HG02588 (cell line): ENCODE measurements at regions not wholly inside any gene's neighbourhood (a gene's known extent, or its start where the extent isn't known, plus 50 kb on each side); places are given as distances from the start of the nearest gene placed in this dataset.
"Not testable (repeated sequence)": the region's sequence is repeated elsewhere in the genome, so short reads cannot be mapped to it uniquely, and the experiment has no call there.

ENCODE experiments used
- ATAC-seq: cut with Tn5 transposase; IDR thresholded peaks from one replicate; pipeline ENCODE4 v1.9.1; 2021; ENCODE audit warnings: mild to moderate bottlenecking, moderate library complexity; ENCODE audit not compliant: unreplicated experiment

DNA sequence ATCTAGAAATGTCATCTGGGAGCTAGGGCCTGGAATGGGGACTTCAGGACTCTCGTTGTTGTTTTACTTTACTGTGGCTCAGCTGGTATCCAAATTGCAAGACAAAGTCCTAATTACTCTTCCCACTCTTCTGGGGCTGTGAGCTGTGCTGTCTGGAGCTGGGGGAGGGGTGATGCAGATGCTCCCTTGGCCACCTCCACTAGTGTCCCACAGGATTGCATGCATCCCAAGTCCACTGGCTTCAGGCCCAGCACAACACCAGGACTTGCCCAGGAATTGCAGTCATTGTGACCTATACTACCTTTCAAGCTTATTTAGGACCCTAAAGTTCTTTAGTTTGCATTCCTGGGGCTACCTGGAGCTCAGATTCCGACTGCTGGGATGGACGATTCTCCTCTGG is 366.1 kb upstream of the FAM47C start:
- ATAC-seq: no peak

DNA sequence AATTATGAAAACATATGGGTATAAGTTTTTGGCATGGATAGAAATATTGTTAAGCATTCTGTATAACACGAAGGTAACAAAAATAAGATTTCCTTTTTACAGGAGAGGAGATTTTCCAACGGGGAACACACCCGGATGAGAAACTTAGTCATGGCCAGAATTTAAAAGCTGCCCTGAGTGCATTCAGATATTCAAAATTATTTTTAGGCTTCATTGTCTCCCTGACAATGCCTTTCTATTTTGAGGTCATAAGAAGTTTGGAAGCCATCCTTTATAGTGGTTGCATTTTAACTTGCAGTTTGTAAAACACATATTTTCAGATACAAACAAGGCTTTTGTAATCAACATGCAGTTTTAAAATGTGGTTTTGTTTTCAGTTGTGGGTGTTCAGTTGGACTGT is 357.5 kb upstream of the FAM47C start:
- ATAC-seq: no peak

DNA sequence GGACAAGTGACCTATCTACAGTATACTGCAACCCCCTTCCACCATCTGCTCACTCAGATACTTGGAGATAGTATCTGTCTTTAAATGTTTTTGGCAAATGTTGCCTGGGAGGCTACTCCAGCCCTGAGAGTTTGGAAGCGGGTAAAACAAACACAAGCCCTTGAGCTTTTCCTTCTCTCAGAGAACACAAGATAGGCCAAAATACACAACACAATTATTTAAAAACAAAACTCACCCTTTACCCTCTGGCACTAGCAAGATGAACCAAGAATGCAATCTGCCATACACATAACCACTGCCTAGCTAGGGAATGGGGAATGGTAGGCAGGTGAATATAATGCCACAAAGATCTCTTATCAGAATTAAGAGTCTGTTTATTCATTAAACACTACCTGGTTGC is 324.7 kb upstream of the FAM47C start:
- ATAC-seq: no peak

DNA sequence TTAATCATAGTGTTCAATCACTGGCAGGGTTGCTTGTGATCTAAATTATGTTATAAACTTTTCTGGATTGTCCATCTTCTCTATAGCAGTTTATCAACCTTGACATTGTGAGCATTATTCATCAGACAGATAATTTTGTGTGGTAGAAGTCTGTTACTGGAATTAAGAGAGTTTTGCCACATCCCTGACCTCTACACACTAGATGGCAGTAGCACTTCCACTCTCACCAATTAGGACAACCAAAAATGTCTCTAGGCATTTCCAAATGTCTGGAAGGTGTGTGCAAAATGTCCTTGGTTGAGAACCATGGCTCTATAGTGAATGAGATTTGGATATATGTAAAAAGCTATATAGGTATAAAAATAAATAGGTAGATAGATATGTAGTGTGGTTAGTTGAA is 324.1 kb upstream of the FAM47C start:
- ATAC-seq: no peak

DNA sequence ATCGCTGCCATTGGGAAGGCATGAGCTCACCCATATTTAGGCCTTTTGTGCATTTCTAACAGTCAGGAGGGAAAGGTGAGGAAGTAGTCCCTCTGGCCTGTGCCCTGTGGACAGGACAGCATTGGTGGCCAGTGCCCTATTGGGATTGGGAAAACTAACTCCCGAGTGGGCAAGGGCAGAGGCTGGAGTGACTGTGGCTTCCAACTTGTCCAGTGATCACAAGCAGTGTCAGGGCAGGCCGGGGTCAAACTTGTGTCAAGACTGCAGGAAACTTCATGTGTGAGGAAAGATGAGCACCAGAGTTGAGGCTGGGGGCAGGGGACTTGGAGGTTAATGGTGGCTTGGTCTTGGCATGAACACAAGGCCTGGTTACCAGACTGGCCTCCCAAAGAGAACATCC is 286.2 kb upstream of the FAM47C start:
- ATAC-seq: no peak

DNA sequence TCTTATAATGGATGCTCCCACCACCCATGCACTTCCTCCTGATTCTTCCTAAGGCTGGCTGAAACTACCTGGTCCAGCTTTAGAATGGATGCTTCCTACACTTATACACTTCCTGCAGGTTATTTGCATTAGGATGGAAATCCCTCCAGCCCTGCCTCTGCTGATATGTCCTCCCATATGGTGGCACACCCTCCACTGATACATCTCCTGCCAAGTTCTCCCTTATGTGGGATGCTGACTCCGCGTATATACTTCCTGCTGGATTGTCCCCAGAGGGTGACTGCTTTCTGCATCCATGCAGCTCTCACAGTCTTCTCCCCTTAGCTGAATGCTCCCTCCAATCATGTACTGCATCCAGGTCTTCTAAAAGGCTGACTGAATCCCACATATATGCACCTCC is 254.6 kb upstream of the FAM47C start:
- no peak for ATAC-seq

DNA sequence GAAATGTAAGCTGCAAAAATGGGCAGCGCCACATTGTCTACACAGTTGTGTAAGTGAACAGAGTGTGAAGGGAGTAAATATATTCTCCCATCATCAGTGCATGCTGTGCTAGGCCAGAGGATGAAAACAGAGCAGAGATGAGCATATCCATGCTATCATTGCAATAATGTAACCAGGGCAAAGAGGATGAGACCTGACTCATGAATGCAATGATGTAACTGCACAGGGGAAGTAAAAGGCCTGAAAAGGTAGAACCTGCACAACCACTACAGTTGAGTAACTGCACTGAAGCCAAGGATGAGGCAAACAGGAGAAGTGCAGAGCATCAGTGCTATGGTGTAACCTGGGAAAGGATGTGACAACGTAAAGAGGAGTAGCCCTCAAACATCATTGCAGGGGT is 220.4 kb upstream of the FAM47C start:
- ATAC-seq: no peak

DNA sequence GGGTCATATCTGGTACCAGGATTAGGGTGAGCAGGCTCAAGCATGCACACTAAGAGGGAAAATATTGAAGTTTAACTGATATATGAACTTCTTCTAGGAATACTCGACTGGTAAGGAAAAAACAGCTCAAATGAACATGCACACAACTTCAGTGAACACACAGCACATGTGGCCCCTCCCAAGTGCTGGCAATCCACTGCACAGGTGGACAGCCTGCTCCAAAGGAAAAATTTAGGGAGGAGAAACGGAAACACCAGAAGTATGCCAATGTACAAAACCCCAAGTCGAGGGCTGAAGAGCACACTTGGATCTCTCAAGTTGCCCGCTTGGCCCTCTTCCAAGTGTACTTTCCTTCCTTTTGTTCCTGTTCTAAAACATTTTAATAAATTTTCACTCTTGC is 205.0 kb upstream of the FAM47C start:
- ATAC-seq: no peak

DNA sequence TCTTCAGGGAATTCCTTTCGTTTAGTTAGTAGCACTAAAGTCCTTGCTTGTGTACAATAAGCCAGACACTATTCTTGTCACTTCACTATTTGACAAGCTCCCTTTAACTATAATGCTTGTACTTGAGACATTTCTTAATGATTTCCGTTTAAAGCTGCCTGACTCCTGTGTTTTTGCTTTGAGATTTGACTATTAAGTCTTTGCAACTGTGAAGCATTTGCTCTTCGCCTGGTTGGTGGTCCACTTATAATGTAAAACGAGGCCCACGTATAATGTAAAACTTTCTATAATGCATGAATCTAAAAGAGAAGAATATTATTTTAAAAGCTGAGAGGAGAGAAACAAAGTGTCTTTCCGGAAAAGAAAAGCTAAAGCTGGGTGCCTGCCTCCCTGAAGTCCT is 204.1 kb upstream of the FAM47C start:
- no peak for ATAC-seq

DNA sequence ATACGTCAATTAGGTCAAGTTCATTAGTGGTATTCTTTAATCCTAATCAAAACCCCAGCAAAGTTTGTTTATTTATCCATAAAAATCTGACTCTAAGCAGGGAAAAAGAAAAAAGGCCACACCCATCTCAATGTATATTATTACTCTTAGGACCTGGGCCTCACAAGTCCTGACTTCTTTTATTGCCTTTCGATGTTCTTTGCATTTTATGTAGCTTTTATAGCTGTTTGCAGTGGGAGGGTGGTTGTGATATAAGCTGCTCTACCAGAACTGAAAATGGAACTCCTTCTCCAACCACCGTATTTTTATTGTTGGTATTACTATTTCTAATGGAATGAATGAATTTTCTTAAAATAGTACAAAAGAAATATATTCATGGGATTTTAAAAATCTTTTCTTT is 163.3 kb upstream of the FAM47C start:
- no peak for ATAC-seq

DNA sequence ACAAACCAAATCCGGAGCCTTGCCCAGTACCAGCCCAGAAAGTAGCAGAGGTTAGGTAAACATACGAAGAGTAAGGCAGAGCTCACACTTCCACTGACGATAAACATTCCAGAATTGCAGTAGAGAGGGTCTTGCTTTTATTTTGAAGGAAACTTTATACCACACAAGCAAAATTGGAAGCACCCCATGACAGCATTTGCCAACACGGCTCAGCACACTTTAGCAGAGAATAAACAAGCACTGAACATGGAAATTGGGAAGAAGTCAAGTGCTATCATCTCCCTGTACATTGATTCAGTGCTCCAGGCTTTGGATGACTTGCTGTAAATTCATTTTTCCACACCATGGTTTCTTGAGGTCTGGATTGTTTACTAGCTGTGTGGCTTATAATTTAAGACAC is 160.7 kb upstream of the FAM47C start:
- no peak for ATAC-seq

DNA sequence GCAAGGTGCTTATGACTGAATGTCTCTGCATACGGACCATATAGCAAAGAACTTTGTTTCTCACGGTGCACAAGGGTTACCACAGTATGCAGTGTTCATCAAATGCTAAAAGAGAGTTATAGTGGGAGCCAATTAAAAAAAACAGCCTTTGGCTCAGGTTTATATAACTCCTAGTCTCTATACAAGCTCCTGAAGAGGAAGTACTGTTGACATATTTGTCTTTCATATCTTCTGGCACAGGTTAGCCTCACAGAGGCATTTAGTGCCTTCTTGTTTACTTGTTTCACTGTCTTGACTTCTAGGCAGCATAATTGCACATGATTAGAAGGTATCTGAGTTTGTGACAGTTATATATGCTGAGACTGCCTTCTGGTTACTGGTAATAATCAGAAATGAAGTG is 158.8 kb upstream of the FAM47C start:
- ATAC-seq: no peak

DNA sequence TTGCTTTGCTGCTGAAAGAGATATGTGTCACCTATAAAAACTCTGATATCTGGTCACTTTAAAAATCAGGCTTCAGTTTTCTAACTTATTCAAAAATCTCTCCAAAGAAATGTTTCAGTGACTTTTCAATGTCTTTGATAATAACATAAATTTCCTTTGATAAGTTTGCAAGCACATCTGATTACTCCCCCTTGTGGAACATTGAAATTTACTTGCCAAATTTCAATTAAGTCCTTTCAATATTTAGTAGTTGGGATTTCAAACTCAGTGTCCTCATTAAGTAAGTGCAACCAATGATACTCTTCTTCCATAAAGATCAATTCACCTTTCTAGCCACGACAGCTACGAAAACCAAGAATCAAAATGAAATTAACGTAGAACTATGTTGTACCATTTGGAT is 151.3 kb upstream of the FAM47C start:
- no peak for ATAC-seq

DNA sequence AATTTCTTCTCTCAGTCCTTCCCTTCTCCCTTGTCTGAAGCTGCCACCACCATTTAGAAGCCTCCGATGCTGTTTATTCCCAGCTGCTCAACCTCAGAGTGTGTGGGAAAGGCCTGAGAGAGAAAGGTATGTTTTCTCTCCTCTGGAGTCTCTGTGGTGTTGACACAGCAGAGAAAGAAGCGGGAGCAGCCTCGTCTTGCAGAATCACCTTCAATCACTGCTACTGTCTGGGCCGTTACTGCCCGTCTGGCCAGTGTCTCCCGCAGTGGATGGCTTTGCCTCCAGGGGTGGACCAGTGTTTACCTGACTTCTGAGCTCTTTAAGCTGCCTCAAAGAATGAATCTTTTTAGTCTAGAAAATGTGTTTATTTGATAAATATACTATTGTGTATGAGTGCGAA is 148.9 kb upstream of the FAM47C start:
- ATAC-seq: no peak

DNA sequence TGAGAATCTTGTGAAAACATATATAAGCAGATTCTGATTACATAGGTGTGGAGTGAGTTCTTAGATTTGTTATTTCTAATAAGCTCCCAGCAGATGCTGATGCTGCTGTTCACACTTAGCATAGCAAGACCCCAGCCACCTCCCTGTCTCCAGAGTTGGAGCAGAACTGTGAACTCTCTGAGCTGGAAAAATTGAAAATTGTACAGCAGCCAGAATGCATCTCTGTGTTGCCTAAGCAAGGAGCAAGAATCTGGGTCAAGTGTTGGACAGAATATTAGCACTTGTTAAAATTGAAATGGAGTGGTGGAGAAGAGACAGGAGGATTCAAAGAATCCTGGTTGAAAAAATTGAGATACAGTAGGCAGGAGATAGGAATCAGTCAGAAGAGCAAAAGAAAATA is 146.6 kb upstream of the FAM47C start:
- ATAC-seq: no peak

DNA sequence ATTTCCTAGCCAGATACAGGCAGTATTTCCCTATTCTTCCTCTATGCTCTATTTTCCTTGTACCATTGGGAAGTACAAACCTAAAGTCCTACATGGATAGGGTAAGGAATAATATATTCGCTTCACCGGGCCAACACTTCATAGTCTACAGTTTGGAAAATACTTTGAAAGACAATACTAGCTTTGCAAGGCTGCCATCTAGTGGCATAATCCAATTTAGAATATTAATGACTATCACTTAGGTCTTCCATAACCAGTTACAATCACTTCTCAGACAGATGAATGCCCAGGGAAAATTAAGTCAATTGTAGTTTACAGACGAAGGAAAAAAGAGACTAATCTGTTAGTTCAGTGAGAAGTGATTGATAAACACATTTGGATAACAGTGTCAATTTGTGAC is 141.0 kb upstream of the FAM47C start:
- ATAC-seq: no peak

DNA sequence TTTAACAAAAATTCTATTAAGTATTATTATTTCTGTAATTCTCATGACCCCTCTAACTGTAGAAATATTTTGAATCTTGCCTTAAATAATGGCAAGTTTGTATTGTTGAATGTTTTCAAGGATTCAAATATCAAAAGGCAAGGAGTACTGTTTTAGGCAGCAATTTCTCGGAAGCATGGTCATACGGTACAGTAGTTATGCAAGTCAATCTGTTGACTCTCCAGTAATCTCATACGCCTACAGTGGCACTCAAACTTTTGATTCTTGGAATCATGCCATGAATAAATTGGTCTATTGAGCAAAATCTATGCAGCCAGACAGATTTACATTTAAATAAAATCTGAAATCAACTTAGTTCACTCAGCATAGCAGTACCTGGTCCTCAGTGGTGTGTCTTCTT is 139.6 kb upstream of the FAM47C start:
- no peak for ATAC-seq

DNA sequence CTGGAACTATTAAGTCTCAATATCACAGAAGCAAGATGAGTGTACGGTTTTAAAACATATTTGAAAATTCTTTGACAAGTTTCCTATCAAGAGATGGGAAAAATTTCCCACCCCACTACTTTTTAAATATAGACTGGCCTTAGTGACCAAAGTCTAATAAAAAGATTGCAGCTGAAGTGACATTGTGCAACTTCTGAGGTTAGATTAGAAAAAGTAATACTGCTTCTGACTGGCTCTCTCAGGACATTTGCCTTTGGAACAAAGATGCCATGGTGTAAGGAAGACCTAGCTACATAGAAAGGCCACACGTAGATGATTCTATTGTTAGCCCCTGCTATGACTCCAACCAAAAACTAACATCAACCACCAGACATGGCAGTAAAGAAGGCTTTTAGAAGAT is 138.7 kb upstream of the FAM47C start:
- ATAC-seq: no peak

DNA sequence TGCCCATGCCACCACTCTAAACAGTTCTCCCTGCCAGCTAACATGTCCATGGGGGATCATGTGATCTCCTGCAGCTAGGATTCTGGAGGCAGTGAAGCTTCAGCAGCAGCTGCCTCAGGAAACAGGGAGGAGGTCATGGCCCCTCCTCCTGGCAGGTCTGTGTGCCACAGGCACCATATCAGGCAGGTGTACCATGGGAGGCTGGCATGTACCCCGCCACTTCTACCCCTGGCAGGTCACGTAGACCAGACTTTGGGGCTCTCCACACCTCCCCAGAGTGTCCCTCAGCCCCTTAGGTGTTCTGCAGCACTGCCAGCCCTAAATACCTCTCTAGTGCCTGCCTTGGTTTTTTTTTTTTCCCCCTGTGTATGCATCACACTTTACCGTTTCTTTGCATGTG is 110.5 kb upstream of the FAM47C start:
- ATAC-seq: no peak

DNA sequence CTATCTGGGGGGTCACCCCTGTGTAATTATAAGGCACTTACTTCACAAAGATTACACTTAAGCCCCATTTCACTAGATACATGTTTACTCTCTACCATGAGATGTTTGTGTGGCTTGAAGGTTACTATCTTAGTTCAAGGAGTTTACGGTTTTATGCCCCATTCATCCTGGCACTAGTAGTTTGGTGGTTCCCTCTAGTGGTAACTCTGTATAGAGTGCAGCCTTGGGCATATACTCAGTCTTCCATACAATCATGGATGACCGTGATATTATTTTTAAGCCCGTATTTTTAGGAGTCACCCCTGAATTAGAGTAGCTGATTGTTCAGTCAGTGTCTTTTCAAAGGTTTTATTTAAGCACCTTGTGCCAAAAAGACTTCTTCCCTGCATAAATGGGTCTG is 109.9 kb upstream of the FAM47C start:
- no peak for ATAC-seq

DNA sequence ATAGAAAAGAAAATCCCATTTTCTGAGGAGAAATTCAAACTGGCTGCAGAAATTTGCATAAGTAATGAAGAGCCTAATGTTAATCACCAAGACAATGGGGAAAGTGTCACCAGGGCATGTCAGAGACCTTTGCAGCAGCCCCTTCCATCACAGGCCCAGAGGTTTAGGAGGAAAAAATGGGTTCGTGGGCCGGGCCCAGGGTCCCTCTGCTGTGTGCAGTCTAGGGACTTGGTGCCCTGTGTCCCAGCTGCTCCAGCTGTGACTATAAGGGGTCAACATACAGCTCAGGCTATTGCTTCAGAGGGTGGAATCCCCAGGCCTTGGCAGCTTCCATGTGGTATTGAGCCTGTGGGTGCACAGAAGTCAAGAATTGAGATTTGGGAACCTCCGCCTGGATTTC is 103.6 kb upstream of the FAM47C start:
- not testable (repeated sequence) for ATAC-seq

DNA sequence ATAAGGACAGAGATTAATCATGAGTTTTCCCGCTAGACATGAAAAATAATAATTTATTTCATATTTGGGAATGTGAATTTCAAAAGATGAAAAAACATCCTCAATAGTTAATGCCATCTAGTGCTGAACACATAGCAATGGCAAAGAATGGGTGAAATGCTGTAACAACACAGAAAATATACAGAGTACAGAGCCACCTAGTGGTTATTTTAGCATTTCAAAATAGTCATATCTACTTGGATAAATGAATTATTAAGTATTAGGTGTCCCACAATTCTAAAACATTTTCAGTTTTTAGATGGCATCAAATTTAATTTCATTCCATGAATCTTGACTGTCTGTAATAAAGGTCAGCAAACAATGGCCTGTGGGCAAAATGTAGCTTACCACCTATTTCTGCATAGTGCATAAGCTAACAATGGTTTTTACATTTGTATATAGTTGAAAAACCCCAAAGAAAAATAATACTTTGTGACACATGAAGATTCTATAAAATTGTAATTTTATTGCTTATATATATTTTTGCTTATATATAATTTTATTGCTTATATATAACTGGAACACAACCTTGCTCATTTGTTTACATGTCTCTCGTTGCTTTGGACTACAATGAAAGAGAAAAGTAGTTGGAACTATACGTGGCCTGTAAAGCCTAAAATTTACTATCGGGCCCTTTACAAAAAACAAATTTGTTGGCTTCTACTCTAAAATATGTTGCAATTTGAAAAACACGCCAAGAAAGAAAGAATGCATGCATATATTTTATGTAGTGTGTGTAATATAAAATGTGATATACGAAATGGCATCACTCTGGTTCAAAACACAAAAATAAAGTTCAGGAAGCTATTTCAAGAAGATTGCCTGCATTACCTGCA is 99.1 kb upstream of the FAM47C start:
- peak; percentile 49 for ATAC-seq

DNA sequence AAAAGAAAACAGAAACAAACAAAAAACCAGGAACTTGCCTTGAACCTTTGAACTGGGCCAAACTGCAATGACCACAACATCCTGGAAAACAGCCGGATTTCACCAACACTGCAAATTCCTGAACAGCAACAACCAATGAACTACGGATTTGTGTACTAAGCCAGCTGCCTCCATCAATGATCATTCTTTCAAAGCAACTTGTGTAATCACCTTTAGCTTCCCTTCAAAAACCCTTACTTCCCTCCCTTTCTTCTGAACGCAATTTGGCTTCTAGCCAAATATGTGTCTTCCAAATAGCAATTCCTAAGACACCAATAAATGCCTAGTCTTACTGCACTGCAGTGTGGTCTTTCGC is 98.5 kb upstream of the FAM47C start:
- ATAC-seq: no peak
